ENCODE measurements at regions not wholly inside any gene's neighbourhood (a gene's known extent, or its start where the extent isn't known, plus 50 kb on each side); places are given as distances from the start of the nearest gene placed in this dataset.

- TF ChIP-seq POLR2AphosphoS5 (IDR thresholded peaks at IDR 0.05) (no peak), CTCF (IDR thresholded peaks at IDR 0.05) (no peak)
Measured at GRCh38 chr11:42311944-42312343, 852.5 kb upstream of the LRRC4C start.
